Fibroblast of villous mesenchyme (primary cell): ENCODE measurements at regions not wholly inside any gene's neighbourhood (a gene's known extent, or its start where the extent isn't known, plus 50 kb on each side); places are given as distances from the start of the nearest gene placed in this dataset.

Experiments used
- DNase-seq: peaks from one replicate; pipeline ENCODE4 v3.0.0-alpha.2; 2010; ENCODE audit warnings: low read depth
- H3K4me3 ChIP-seq: 2 replicates; pipeline ENCODE4 v1.5.1; 2011; ENCODE audit warnings: low read depth, mild to moderate bottlenecking, low read length
- TF ChIP-seq, protein P1 (sequence below): IDR thresholded peaks from 2 replicates; pipeline ENCODE4 v1.5.1; 2012; ENCODE audit warnings: low read depth, mild to moderate bottlenecking, low read length; ENCODE audit not compliant: insufficient read depth

DNA sequence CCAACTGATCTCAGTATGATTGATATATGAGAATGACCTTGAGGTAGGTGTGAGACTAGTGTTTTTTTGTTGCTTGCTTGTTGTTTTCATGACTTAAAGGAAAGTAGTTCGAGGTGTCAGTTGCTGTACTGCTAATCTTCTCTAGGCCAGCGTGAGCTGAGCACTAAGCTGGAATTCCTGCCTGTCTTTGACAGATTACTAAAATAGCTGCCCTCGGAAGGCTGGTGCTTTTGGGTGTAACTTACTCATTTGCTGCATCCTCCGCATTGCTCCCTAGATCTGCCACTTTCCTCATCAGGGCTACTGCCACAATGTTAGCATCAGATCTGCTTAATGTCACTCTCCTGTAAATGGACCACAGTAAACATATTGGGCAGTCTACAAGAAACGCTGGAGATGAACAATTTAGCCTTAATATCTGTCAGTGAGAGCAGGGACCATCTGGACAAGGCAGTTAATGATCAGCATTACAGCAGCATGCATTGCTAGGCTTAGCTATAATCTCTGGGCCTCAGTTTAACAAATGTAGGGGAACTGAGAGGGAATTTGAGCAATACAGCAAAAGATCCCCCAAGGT is 106.6 kb upstream of the CDH6 start:
- no peak for DNase-seq
- TF ChIP-seq, protein P1, sequence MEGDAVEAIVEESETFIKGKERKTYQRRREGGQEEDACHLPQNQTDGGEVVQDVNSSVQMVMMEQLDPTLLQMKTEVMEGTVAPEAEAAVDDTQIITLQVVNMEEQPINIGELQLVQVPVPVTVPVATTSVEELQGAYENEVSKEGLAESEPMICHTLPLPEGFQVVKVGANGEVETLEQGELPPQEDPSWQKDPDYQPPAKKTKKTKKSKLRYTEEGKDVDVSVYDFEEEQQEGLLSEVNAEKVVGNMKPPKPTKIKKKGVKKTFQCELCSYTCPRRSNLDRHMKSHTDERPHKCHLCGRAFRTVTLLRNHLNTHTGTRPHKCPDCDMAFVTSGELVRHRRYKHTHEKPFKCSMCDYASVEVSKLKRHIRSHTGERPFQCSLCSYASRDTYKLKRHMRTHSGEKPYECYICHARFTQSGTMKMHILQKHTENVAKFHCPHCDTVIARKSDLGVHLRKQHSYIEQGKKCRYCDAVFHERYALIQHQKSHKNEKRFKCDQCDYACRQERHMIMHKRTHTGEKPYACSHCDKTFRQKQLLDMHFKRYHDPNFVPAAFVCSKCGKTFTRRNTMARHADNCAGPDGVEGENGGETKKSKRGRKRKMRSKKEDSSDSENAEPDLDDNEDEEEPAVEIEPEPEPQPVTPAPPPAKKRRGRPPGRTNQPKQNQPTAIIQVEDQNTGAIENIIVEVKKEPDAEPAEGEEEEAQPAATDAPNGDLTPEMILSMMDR: no peak
- no peak overlapping the region for H3K4me3 ChIP-seq

DNA sequence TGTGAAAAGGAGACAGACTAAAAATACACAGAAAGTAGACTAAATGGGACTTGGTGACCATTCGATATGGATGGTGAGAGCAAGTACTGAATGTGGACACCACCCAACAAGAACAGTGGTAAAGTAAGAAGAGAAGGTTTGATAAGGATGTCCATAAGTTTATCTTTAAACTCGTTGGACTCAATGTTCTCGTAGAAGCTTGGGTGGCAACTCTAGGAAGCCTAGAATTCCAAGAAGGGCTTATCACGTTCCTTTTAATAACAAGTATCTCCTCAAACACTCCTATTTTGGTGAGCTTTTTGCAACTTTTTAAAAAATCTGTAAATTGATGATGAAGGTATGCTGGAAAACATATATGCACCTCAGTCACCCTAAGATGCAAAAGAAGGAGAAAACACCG is 108.6 kb upstream of the CDH6 start:
- no peak for DNase-seq
- TF ChIP-seq, protein P1: no peak
- H3K4me3 ChIP-seq: no peak overlapping the region

DNA sequence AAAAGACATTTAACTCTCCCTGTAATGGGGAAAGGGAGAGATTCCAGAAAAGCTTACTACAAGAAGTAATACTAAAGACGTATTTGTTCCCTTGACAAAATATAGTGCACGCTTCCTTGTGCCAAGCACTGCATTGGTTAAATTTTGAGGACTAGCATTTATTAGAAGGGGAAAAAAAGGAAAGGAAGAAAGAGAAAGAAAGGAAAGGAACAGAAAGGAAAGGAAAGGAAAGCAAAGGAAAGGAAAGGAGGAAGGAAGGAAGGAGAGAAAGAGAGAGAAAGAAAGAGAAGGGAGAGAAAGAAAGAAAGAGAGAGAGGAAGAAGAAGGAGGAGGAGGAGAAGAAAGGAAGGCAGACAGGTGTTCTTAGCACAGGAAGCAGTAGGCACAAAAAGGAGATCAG is 110.1 kb upstream of the CDH6 start:
- DNase-seq: no peak
- TF ChIP-seq, protein P1: no peak
- H3K4me3 ChIP-seq: no peak overlapping the region

DNA sequence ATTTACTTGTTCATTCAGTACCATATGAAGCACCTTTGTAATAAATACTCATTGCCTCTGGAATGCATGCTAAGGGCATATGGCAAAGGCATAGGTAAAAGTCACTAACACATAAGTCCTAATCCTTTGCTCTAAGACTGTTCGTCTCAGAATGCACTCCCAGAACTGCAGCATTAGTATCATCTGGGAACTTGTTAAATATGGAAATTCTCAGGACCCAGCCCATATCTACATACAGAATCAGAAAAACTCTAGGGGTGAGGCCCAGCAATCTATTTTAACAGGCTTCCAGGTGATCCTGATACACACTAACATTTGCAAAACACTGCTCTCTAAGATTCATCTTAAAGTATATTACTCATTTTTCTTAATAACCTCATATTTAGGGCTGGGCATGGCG is 113.8 kb upstream of the CDH6 start:
- H3K4me3 ChIP-seq: no peak overlapping the region
- no peak for DNase-seq
- TF ChIP-seq, protein P1: no peak

DNA sequence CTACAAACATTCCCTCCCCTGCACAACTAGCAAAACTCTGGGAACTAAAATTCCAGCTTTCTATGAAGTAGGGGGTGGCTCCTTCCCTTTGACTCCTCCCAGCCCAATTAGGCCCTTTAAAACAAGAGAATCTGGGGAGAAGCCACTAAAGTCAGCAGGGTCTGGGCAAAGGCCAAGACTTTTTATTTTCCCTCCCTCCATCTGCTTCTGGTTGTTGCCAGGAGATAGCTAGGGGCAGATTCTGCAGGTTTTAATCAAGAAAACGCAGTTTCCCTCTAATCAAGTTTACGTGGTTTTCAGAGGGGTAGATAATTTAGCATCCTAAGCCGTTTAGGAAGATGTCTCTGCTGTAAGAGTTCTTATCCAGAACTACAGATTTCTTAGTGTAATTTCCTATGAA is 114.5 kb upstream of the CDH6 start:
- H3K4me3 ChIP-seq: no peak overlapping the region
- DNase-seq: no peak
- TF ChIP-seq, protein P1: no peak

DNA sequence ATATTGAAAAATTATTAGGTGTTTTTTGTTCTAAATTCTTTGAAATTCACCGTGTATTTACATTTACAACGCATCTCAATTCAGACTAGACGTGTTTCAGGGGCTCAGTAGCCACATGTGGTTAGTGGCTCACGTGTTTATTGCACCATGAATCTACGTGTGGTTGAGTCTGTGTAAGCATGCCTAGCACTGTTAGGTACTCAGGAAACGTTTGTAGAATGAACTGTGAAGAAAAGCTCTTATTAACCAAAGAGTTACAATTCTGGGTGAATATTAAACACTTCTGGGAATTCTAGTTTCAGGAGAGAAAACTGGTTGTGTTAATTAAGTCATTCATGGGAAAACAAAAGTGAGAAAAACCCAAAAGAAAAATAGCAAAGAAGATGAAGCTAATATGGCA is 117.5 kb upstream of the CDH6 start:
- no peak for DNase-seq
- TF ChIP-seq, protein P1: no peak
- H3K4me3 ChIP-seq: no peak overlapping the region

DNA sequence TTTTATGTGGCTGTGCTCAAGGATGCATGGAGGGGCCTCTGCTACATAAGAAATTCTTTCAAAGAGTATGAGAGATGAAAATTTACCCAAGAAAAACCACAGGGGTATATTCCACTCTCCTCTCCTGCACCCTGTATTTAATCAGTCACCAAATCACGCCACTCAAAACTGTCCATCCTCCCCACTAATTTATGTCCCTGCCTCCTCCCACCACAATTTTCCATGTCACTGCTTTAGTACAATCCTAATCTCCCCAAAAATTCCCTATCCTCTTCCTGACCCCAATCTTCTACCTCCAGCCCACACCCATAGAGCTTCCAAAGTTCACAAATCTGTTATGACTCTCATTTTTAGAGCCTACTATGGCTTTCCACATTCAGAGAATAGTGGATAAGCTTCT is 125.2 kb upstream of the CDH6 start:
- no peak overlapping the region for H3K4me3 ChIP-seq
- no peak for DNase-seq
- TF ChIP-seq, protein P1: no peak
